HEK293T (cell line): ENCODE measurements at regions not wholly inside any gene's neighbourhood (a gene's known extent, or its start where the extent isn't known, plus 50 kb on each side); places are given as distances from the start of the nearest gene placed in this dataset.

Experiments
- ARNT ChIP-seq: fragments of 450-650 bp; IDR thresholded peaks from 2 replicates; pipeline ENCODE4 v1.6.1; 2017; ENCODE audit warnings: mild to moderate bottlenecking
- BHLHE40 ChIP-seq: fragments of 450-650 bp; IDR thresholded peaks from 2 replicates; pipeline ENCODE4 v1.6.1; 2016; ENCODE audit warnings: mild to moderate bottlenecking, moderate library complexity, borderline replicate concordance
- ELF4 ChIP-seq: fragments of 450-650 bp; IDR thresholded peaks from 2 replicates; pipeline ENCODE4 v1.6.1; 2017; ENCODE audit warnings: antibody characterized with exemption
- FOXK2 ChIP-seq: fragments of 450-650 bp; IDR thresholded peaks from 2 replicates; pipeline ENCODE4 v1.6.1; 2016; ENCODE audit warnings: mild to moderate bottlenecking
- FOXM1 ChIP-seq: fragments of 450-650 bp; IDR thresholded peaks from 2 replicates; pipeline ENCODE4 v1.6.1; 2017; ENCODE audit warnings: mild to moderate bottlenecking, borderline replicate concordance
- NFRKB ChIP-seq: fragments of 450-650 bp; IDR thresholded peaks from 2 replicates; pipeline ENCODE4 v1.6.1; 2016; ENCODE audit warnings: mild to moderate bottlenecking, moderate library complexity
- SP1 ChIP-seq: fragments of 450-650 bp; IDR thresholded peaks from 2 replicates; pipeline ENCODE4 v1.6.1; 2017
- SUZ12 ChIP-seq: fragments of 450-650 bp; IDR thresholded peaks from 2 replicates; pipeline ENCODE4 v1.6.1; 2016; ENCODE audit warnings: mild to moderate bottlenecking
- TARDBP ChIP-seq: fragments of 450-650 bp; IDR thresholded peaks from 2 replicates; pipeline ENCODE4 v1.6.1; 2016
- ZNF384 ChIP-seq: fragments of 450-650 bp; IDR thresholded peaks from 2 replicates; pipeline ENCODE4 v1.6.1; 2016
- TF ChIP-seq, protein P1 (sequence below): fragments of 450-650 bp; IDR thresholded peaks from 2 replicates; pipeline ENCODE4 v1.6.1; 2016

DNA sequence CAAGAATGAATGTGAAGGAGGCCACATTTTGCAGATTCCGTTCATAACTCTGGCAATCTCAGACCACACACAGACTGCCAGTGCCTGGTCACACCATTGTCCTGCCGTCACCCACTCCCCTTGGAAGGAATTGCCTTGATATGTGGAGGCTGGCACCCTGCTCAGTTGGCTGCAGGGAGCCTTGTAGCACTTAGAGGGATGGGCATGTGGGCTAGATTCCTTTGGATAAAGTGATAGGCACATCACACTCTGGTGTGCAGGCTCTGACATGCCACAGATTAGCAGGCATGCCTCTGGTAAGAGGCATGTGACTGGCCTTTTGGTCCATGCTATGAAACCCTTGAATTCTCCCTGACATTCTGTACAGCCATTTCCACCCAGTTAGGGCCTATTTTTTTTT is 254.6 kb upstream of the PIK3R1 start:
- no peak for TF ChIP-seq TARDBP
- no peak for TF ChIP-seq ELF4
- TF ChIP-seq SP1: no peak
- no peak for TF ChIP-seq ZNF384
- TF ChIP-seq FOXK2: no peak
- TF ChIP-seq BHLHE40: no peak
- TF ChIP-seq SUZ12: no peak
- no peak for TF ChIP-seq ARNT
- no peak for TF ChIP-seq NFRKB
- no peak for TF ChIP-seq FOXM1
- TF ChIP-seq, protein P1, sequence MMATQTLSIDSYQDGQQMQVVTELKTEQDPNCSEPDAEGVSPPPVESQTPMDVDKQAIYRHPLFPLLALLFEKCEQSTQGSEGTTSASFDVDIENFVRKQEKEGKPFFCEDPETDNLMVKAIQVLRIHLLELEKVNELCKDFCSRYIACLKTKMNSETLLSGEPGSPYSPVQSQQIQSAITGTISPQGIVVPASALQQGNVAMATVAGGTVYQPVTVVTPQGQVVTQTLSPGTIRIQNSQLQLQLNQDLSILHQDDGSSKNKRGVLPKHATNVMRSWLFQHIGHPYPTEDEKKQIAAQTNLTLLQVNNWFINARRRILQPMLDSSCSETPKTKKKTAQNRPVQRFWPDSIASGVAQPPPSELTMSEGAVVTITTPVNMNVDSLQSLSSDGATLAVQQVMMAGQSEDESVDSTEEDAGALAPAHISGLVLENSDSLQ: no peak
